ENCODE measurements at regions not wholly inside any gene's neighbourhood (a gene's known extent, or its start where the extent isn't known, plus 50 kb on each side); places are given as distances from the start of the nearest gene placed in this dataset.

- Histone ChIP-seq H3K4me3 (replicated peaks in 1 of 4; ENCODE audit: control extremely low read depth in 1 of 4, insufficient read depth in 1 of 4, low read depth in 3 of 4, low read length in 4 of 4) (no peak overlapping the region), H3K27ac (ENCODE audit: insufficient read depth, low read length) (no peak overlapping the region), H3K4me2 (ENCODE audit: extremely low read depth, insufficient read depth, low read length) (no peak overlapping the region), H4K20me1 (ENCODE audit: control insufficient read depth, extremely low read depth, insufficient read depth, low read length) (no peaks in the 10 kb centered on the region), H2AFZ (ENCODE audit: low read length) (no peak overlapping the region), H3K79me2 (ENCODE audit: control insufficient read depth, insufficient read depth, low read length) (no peaks in the 10 kb centered on the region), H3K27me3 (ENCODE audit: control insufficient read depth, insufficient read depth, low read length) (no peaks in the 10 kb centered on the region), H3K9ac (ENCODE audit: insufficient read depth, low read length) (no peak overlapping the region), H3K36me3 (ENCODE audit: control insufficient read depth, insufficient read depth, low read length) (no peaks in the 10 kb centered on the region), H3K4me1 (ENCODE audit: control insufficient read depth, extremely low read depth, insufficient read depth, low read length) (no peaks in the 10 kb centered on the region), H3K9me3 (ENCODE audit: control insufficient read depth, insufficient read depth, low read depth, low read length) (no peaks in the 10 kb centered on the region)
- TF ChIP-seq EZH2 (IDR thresholded peaks at IDR 0.05; ENCODE audit: low read length, missing control alignments) (no peak), CTCF (conservative IDR thresholded peaks at IDR 0.05 in 1 of 2, IDR thresholded peaks at IDR 0.05 in 1 of 2; ENCODE audit: low read depth in 1 of 2, low read length in 2 of 2) (no peak)
- no peak for DNase-seq (ENCODE audit: low read depth in 2 of 2)
Observed at GRCh38 chr2:196362973-196363549, 191.7 kb upstream of the STK17B start.

GRCh38 chr2:196365145-196365544 is 193.8 kb upstream of the STK17B start:
- H3K4me2 ChIP-seq (ENCODE audit: extremely low read depth, insufficient read depth, low read length) = no peak overlapping the region
- no peaks in the 10 kb centered on the region for H3K36me3 ChIP-seq (ENCODE audit: control insufficient read depth, insufficient read depth, low read length)

GRCh38 chr2:196365923-196366322 is 194.5 kb upstream of the STK17B start:
- H3K4me2 ChIP-seq (ENCODE audit: extremely low read depth, insufficient read depth, low read length) = no peak overlapping the region
- H3K9ac ChIP-seq (ENCODE audit: insufficient read depth, low read length) = no peak overlapping the region
- H3K4me1 ChIP-seq (ENCODE audit: control insufficient read depth, extremely low read depth, insufficient read depth, low read length) = no peaks in the 10 kb centered on the region
- H4K20me1 ChIP-seq (ENCODE audit: control insufficient read depth, extremely low read depth, insufficient read depth, low read length) = no peaks in the 10 kb centered on the region
- H3K27ac ChIP-seq (ENCODE audit: insufficient read depth, low read length) = no peak overlapping the region
- no peak overlapping the region for H2AFZ ChIP-seq (ENCODE audit: low read length)
- no peaks in the 10 kb centered on the region for H3K27me3 ChIP-seq (ENCODE audit: control insufficient read depth, insufficient read depth, low read length)
- DNase-seq (ENCODE audit: low read depth in 2 of 2) = no peak
- no peaks in the 10 kb centered on the region for H3K36me3 ChIP-seq (ENCODE audit: control insufficient read depth, insufficient read depth, low read length)
- H3K9me3 ChIP-seq (ENCODE audit: control insufficient read depth, insufficient read depth, low read depth, low read length) = no peaks in the 10 kb centered on the region
- TF ChIP-seq EZH2 (IDR thresholded peaks at IDR 0.05; ENCODE audit: low read length, missing control alignments) (no peak), CTCF (conservative IDR thresholded peaks at IDR 0.05 in 1 of 2, IDR thresholded peaks at IDR 0.05 in 1 of 2; ENCODE audit: low read depth in 1 of 2, low read length in 2 of 2) (no peak)
- no peak overlapping the region for H3K4me3 ChIP-seq (replicated peaks in 1 of 4; ENCODE audit: control extremely low read depth in 1 of 4, insufficient read depth in 1 of 4, low read depth in 3 of 4, low read length in 4 of 4)
- no peaks in the 10 kb centered on the region for H3K79me2 ChIP-seq (ENCODE audit: control insufficient read depth, insufficient read depth, low read length)

More at GRCh38 chr2:196365145-196365544, 193.8 kb upstream of the STK17B start:
- Histone ChIP-seq H4K20me1 (ENCODE audit: control insufficient read depth, extremely low read depth, insufficient read depth, low read length) (no peaks in the 10 kb centered on the region), H2AFZ (ENCODE audit: low read length) (no peak overlapping the region), H3K9me3 (ENCODE audit: control insufficient read depth, insufficient read depth, low read depth, low read length) (no peaks in the 10 kb centered on the region), H3K27ac (ENCODE audit: insufficient read depth, low read length) (no peak overlapping the region), H3K4me1 (ENCODE audit: control insufficient read depth, extremely low read depth, insufficient read depth, low read length) (no peaks in the 10 kb centered on the region), H3K4me3 (replicated peaks in 1 of 4; ENCODE audit: control extremely low read depth in 1 of 4, insufficient read depth in 1 of 4, low read depth in 3 of 4, low read length in 4 of 4) (no peak overlapping the region), H3K27me3 (ENCODE audit: control insufficient read depth, insufficient read depth, low read length) (no peaks in the 10 kb centered on the region), H3K79me2 (ENCODE audit: control insufficient read depth, insufficient read depth, low read length) (no peaks in the 10 kb centered on the region), H3K9ac (ENCODE audit: insufficient read depth, low read length) (no peak overlapping the region)
- no peak for DNase-seq (ENCODE audit: low read depth in 2 of 2)
- no peak for TF ChIP-seq EZH2 (IDR thresholded peaks at IDR 0.05; ENCODE audit: low read length, missing control alignments)
- TF ChIP-seq CTCF (conservative IDR thresholded peaks at IDR 0.05 in 1 of 2, IDR thresholded peaks at IDR 0.05 in 1 of 2; ENCODE audit: low read depth in 1 of 2, low read length in 2 of 2) = no peak
